ENCODE measurements at regions not wholly inside any gene's neighbourhood (a gene's known extent, or its start where the extent isn't known, plus 50 kb on each side); places are given as distances from the start of the nearest gene placed in this dataset.

- H3K4me3 ChIP-seq (ENCODE audit: low read depth in 1 of 2, low read length in 1 of 2) = no peak overlapping the region
- no peaks in the 10 kb centered on the region for H3K9me3 ChIP-seq
- no peak overlapping the region for H3K27ac ChIP-seq
- no peak for TF ChIP-seq CTCF (IDR thresholded peaks at IDR 0.05)
- no peaks in the 10 kb centered on the region for H3K4me1 ChIP-seq (ENCODE audit: control insufficient read depth in 1 of 2, insufficient read depth in 1 of 2, low read depth in 1 of 2, low read length in 1 of 2)
- no peaks in the 10 kb centered on the region for H3K36me3 ChIP-seq
- H3K27me3 ChIP-seq = peaks cover 54% of the 10 kb centered on the region
Measured at GRCh38 chr10:117750616-117751015, 208.1 kb downstream of the EMX2 start.

- Histone ChIP-seq H3K9me3 (no peaks in the 10 kb centered on the region), H3K36me3 (no peaks in the 10 kb centered on the region), H3K4me1 (ENCODE audit: control insufficient read depth in 1 of 2, insufficient read depth in 1 of 2, low read depth in 1 of 2, low read length in 1 of 2) (no peaks in the 10 kb centered on the region), H3K4me3 (ENCODE audit: low read depth in 1 of 2, low read length in 1 of 2) (no peak overlapping the region), H3K27ac (no peak overlapping the region), H3K27me3 (peaks cover 55% of the 10 kb centered on the region)
- TF ChIP-seq CTCF (IDR thresholded peaks at IDR 0.05) = no peak
Measured at GRCh38 chr10:117751259-117751658, 208.7 kb downstream of the EMX2 start.

DNA sequence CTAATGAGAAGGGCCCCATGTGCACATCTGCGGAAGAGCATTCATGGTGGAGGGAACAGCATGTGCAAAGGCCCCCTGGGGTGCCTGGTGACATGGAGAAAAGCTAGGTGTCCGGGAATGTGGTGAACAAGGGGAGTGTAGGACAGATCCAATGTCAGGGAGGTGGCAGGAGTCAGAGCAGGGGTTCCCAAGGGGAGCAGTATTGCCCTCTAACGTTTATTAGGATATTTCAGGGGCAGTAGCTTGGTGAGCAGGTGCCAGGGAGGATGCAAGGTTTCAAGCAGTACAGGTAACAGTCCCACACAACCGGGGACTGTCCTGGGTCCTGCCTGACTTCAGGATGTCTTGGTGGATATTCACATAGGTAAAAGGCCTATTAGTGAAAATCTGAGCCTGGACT lies 209.6 kb downstream of the EMX2 start:
- no peaks in the 10 kb centered on the region for H3K9me3 ChIP-seq
- no peak overlapping the region for H3K27ac ChIP-seq
- H3K4me3 ChIP-seq (ENCODE audit: low read depth in 1 of 2, low read length in 1 of 2) = no peak overlapping the region
- no peaks in the 10 kb centered on the region for H3K36me3 ChIP-seq
- TF ChIP-seq CTCF (IDR thresholded peaks at IDR 0.05) = no peak
- H3K27me3 ChIP-seq = peaks cover 55% of the 10 kb centered on the region
- no peaks in the 10 kb centered on the region for H3K4me1 ChIP-seq (ENCODE audit: control insufficient read depth in 1 of 2, insufficient read depth in 1 of 2, low read depth in 1 of 2, low read length in 1 of 2)

- no peak overlapping the region for H3K4me3 ChIP-seq (ENCODE audit: low read depth in 1 of 2, low read length in 1 of 2)
- no peaks in the 10 kb centered on the region for H3K9me3 ChIP-seq
- TF ChIP-seq CTCF (IDR thresholded peaks at IDR 0.05) = no peak
- H3K27ac ChIP-seq = no peak overlapping the region
- peaks cover 69% of the 10 kb centered on the region for H3K27me3 ChIP-seq
- H3K4me1 ChIP-seq (ENCODE audit: control insufficient read depth in 1 of 2, insufficient read depth in 1 of 2, low read depth in 1 of 2, low read length in 1 of 2) = no peaks in the 10 kb centered on the region
- no peaks in the 10 kb centered on the region for H3K36me3 ChIP-seq
Measured at GRCh38 chr10:117754770-117755658, 212.5 kb downstream of the EMX2 start.

GRCh38 chr10:117755659-117756014 lies 213.1 kb downstream of the EMX2 start:
- no peak for TF ChIP-seq CTCF (IDR thresholded peaks at IDR 0.05)
- H3K27ac ChIP-seq = no peak overlapping the region
- no peaks in the 10 kb centered on the region for H3K36me3 ChIP-seq
- peaks cover 75% of the 10 kb centered on the region for H3K27me3 ChIP-seq
- H3K4me1 ChIP-seq (ENCODE audit: control insufficient read depth in 1 of 2, insufficient read depth in 1 of 2, low read depth in 1 of 2, low read length in 1 of 2) = no peaks in the 10 kb centered on the region
- H3K4me3 ChIP-seq (ENCODE audit: low read depth in 1 of 2, low read length in 1 of 2) = no peak overlapping the region
- no peaks in the 10 kb centered on the region for H3K9me3 ChIP-seq
